ENCODE measurements at regions not wholly inside any gene's neighbourhood (a gene's known extent, or its start where the extent isn't known, plus 50 kb on each side); places are given as distances from the start of the nearest gene placed in this dataset.

DNA sequence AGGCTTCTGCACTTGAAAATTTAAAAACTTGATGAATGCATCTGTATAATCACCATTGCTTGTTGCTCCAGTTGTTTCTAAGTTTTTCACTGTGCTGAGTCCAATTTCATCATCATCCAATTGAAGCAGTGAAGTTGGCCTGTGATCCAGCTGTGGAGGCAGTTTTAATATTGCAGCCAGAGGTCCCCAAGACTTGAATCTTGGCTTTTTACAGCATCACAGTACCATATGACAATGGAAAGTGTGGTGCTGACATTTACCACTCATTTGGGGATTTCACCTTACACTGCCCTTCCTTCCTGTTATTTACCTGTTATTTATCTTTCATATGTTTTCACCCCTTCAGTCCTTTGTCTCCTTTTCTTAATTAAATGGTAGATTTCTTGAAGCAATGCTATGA lies 76.2 kb upstream of the SPIN1 start:
- Histone ChIP-seq H3K36me3 (no peaks in the 10 kb centered on the region), H3K4me1 (no peaks in the 10 kb centered on the region), H3K4me3 (no peak overlapping the region), H3K27me3 (no peaks in the 10 kb centered on the region), H3K9me3 (no peaks in the 10 kb centered on the region), H3K27ac (no peak overlapping the region)
- in situ Hi-C loops (cut with MboI; ENCODE audit: low sequenced_read_pairs in 4 of 4) (no loop called here), intact Hi-C loops (cut with DNase I; ENCODE audit: low total_unique reads) (no loop called here)
- DNase-seq, result no peak
- ATAC-seq, result no peak
- TF ChIP-seq, protein P1, sequence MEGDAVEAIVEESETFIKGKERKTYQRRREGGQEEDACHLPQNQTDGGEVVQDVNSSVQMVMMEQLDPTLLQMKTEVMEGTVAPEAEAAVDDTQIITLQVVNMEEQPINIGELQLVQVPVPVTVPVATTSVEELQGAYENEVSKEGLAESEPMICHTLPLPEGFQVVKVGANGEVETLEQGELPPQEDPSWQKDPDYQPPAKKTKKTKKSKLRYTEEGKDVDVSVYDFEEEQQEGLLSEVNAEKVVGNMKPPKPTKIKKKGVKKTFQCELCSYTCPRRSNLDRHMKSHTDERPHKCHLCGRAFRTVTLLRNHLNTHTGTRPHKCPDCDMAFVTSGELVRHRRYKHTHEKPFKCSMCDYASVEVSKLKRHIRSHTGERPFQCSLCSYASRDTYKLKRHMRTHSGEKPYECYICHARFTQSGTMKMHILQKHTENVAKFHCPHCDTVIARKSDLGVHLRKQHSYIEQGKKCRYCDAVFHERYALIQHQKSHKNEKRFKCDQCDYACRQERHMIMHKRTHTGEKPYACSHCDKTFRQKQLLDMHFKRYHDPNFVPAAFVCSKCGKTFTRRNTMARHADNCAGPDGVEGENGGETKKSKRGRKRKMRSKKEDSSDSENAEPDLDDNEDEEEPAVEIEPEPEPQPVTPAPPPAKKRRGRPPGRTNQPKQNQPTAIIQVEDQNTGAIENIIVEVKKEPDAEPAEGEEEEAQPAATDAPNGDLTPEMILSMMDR (IDR thresholded peaks at IDR 0.05 in 4 of 5, conservative IDR thresholded peaks at IDR 0.05 in 1 of 5), result no peak
- no peak for TF ChIP-seq POLR2A (IDR thresholded peaks at IDR 0.05)

DNA sequence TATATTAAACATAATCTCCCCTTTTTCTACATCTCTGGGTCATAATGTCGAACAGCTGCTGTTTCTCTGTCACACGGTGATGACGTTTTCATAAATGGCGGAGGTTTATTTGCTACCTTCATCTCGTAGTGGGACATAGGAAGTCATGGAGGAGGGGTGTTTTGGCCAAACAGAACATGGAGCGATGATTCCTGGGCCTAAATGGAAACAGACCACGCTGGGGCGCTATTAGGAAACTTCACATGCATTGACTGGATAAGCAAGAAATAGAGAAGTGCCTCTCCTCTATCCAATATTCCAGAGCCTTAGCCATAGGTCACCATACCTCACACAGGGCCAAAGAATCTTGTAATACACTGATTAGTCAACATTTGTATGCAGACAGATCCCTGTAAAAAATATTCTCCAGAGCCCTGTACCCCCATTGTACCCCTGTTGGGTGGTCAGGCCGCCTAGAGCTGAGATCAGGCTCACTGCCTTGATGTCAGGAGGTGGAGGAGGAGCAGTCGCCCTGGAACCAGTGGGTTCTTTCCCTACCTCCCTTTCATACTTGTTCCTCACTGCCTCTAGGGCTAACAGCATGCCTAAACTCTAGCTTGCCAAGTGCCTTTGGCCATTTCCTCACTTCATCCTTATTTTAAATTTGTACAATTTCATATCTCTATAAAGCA lies 77.8 kb upstream of the SPIN1 start:
- intact Hi-C loops (cut with DNase I; ENCODE audit: low total_unique reads) (no loop called here), in situ Hi-C loops (cut with MboI; ENCODE audit: low sequenced_read_pairs in 4 of 4) (no loop called here)
- TF ChIP-seq, protein P1 (IDR thresholded peaks at IDR 0.05 in 4 of 5, conservative IDR thresholded peaks at IDR 0.05 in 1 of 5), result no peak
- no peak for TF ChIP-seq POLR2A (IDR thresholded peaks at IDR 0.05)
- no peaks in the 10 kb centered on the region for H3K9me3 ChIP-seq
- no peak for ATAC-seq
- no peaks in the 10 kb centered on the region for H3K27me3 ChIP-seq
- no peaks in the 10 kb centered on the region for H3K4me1 ChIP-seq
- no peak overlapping the region for H3K27ac ChIP-seq
- no peak for DNase-seq
- no peaks in the 10 kb centered on the region for H3K36me3 ChIP-seq
- H3K4me3 ChIP-seq, result no peak overlapping the region

DNA sequence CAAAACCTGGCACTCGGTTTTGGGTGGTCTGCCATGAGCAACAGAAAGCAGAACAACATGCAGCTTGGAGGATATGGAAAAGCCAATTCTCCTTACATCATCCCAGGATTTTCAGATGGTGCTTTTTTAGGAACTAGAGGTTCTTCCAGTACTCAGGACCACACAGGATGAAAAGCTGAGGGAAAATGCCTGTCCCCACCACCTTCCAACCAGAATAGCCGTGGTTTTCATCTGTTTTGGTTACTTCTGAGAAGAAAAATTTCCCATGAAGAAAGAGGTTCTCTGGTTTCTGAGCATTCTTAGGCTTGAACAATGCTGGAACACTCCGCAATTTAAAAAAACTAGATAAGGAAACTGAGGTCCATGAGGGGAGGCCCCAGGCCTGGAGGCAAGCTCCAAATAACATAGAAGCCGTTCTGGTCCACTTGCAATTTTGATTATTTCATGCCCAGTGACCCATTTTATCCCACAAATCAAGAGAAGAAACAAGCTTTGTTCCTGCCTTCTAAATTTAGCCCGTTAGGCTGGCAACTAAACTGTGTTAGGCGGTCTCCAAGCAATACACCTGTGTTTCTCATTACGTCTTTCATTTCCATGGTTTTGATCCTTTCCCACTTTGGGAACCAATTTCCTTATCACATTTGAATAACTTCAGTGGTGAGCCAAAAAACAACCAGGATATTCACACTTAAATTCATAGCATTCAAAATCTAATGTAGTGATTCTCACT lies 79.2 kb upstream of the SPIN1 start:
- no peak for DNase-seq
- no peak overlapping the region for H3K4me3 ChIP-seq
- intact Hi-C loops (cut with DNase I; ENCODE audit: low total_unique reads), result no loop called here
- no peak for TF ChIP-seq POLR2A (IDR thresholded peaks at IDR 0.05)
- TF ChIP-seq, protein P1 (IDR thresholded peaks at IDR 0.05 in 4 of 5, conservative IDR thresholded peaks at IDR 0.05 in 1 of 5), result no peak
- no peak for ATAC-seq
- H3K27ac ChIP-seq, result no peak overlapping the region
- H3K27me3 ChIP-seq, result no peaks in the 10 kb centered on the region
- H3K4me1 ChIP-seq, result no peaks in the 10 kb centered on the region
- no peaks in the 10 kb centered on the region for H3K9me3 ChIP-seq
- in situ Hi-C loops (cut with MboI; ENCODE audit: low sequenced_read_pairs in 4 of 4), result no loop called here
- no peaks in the 10 kb centered on the region for H3K36me3 ChIP-seq

DNA sequence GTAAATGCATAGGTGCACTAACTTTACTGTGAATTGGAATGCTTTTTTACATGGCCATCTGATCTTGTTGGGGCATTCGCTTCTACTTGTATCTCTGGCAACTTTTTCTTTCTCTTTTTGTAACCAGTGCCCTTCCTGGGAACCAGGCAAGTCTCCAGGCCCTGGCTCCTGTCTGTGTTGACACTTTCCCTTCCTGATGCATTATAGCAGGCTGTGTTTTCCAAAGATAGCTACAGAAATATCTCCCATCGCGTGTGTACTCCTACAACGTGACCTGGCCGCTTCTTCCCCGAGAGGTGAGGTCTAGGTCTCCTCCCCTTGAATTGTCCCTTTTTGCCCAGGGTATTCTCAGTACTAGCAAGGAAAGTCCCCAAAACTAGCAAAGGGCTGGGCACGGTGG lies 81.1 kb upstream of the SPIN1 start:
- no peak for TF ChIP-seq POLR2A (IDR thresholded peaks at IDR 0.05)
- TF ChIP-seq, protein P1 (IDR thresholded peaks at IDR 0.05 in 4 of 5, conservative IDR thresholded peaks at IDR 0.05 in 1 of 5), result no peak
- intact Hi-C loops (cut with DNase I; ENCODE audit: low total_unique reads) (no loop called here), in situ Hi-C loops (cut with MboI; ENCODE audit: low sequenced_read_pairs in 4 of 4) (no loop called here)
- Histone ChIP-seq H3K27ac (no peak overlapping the region), H3K27me3 (no peaks in the 10 kb centered on the region), H3K4me1 (no peaks in the 10 kb centered on the region), H3K36me3 (no peaks in the 10 kb centered on the region), H3K4me3 (no peak overlapping the region), H3K9me3 (no peaks in the 10 kb centered on the region)
- DNase-seq (no peak), ATAC-seq (no peak)

All from gastrocnemius medialis (tissue), 4 donors.